Lower lobe of right lung (tissue), 2 donors: ENCODE measurements at regions not wholly inside any gene's neighbourhood (a gene's known extent, or its start where the extent isn't known, plus 50 kb on each side); places are given as distances from the start of the nearest gene placed in this dataset.

Source experiments
- ATAC-seq, 2 donors: fragments of 200-7000 bp; cut with Tn5 transposase; one replicate each; pipeline ENCODE4 v1.9.1; 2020 to 2022; ENCODE audit warnings: mild to moderate bottlenecking in 2 of 2, moderate library complexity in 2 of 2
- DNase-seq: peaks from one replicate; pipeline ENCODE4 v3.0.0-alpha.2; 2020
- H3K27ac ChIP-seq: fragments of 200-600 bp; one replicate; pipeline ENCODE4 v1.8.0; 2022
- H3K27me3 ChIP-seq: fragments of 200-600 bp; one replicate; pipeline ENCODE4 v1.8.0; 2022; ENCODE audit warnings: low read depth
- H3K36me3 ChIP-seq: fragments of 200-600 bp; one replicate; pipeline ENCODE4 v1.8.0; 2022; ENCODE audit warnings: mild to moderate bottlenecking
- H3K4me1 ChIP-seq: fragments of 200-600 bp; one replicate; pipeline ENCODE4 v1.8.0; 2022
- H3K4me3 ChIP-seq: fragments of 200-600 bp; one replicate; pipeline ENCODE4 v1.8.0; 2022; ENCODE audit warnings: mild to moderate bottlenecking
- H3K9me3 ChIP-seq: fragments of 200-600 bp; one replicate; pipeline ENCODE4 v1.8.0; 2022
- CTCF ChIP-seq: fragments of 200-600 bp; IDR thresholded peaks from one replicate; pipeline ENCODE4 v1.8.0; 2022; ENCODE audit warnings: antibody characterized with exemption, mild to moderate bottlenecking
- intact Hi-C: fragments of 100-400 bp; cut with DNase I; formaldehyde crosslinking; loops from one replicate; pipeline ENCODE4 v1.11.0; 2022
- donor health status: DM: no; HTN: yes; CAD: no; lungs with severe emphysema.

GRCh38 chr2:78532762-78533379, 492.6 kb upstream of the REG3G start:
- no peaks in the 10 kb centered on the region for H3K36me3 ChIP-seq
- no peaks in the 10 kb centered on the region for H3K27me3 ChIP-seq
- no peaks in the 10 kb centered on the region for H3K4me1 ChIP-seq
- TF ChIP-seq CTCF = no peak
- H3K27ac ChIP-seq = no peak overlapping the region
- no peak for DNase-seq
- no peak overlapping the region for H3K4me3 ChIP-seq
- intact Hi-C loops = no loop called here
- no peaks in the 10 kb centered on the region for H3K9me3 ChIP-seq
- no peak for ATAC-seq

- Histone ChIP-seq H3K9me3 (no peaks in the 10 kb centered on the region), H3K4me1 (no peaks in the 10 kb centered on the region), H3K4me3 (no peak overlapping the region), H3K27me3 (no peaks in the 10 kb centered on the region), H3K27ac (no peak overlapping the region), H3K36me3 (no peaks in the 10 kb centered on the region)
- DNase-seq = no peak
- ATAC-seq = no peak
- intact Hi-C loops = no loop called here
- no peak for TF ChIP-seq CTCF
Observed at GRCh38 chr2:78535395-78535794, 490.1 kb upstream of the REG3G start.

GRCh38 chr2:78538322-78538721, 487.2 kb upstream of the REG3G start:
- no peak for ATAC-seq
- Histone ChIP-seq H3K4me3 (no peak overlapping the region), H3K9me3 (peaks cover 5% of the 10 kb centered on the region), H3K27ac (no peak overlapping the region), H3K36me3 (no peaks in the 10 kb centered on the region), H3K27me3 (no peaks in the 10 kb centered on the region), H3K4me1 (no peaks in the 10 kb centered on the region)
- no peak for DNase-seq
- no peak for TF ChIP-seq CTCF
- intact Hi-C loops = no loop called here

- no peak for ATAC-seq
Observed at GRCh38 chr2:78540255-78540654, 485.2 kb upstream of the REG3G start.

GRCh38 chr2:78541088-78541450, 484.4 kb upstream of the REG3G start:
- no peaks in the 10 kb centered on the region for H3K36me3 ChIP-seq
- no peak overlapping the region for H3K27ac ChIP-seq
- no peak for TF ChIP-seq CTCF
- peaks cover 5% of the 10 kb centered on the region for H3K9me3 ChIP-seq
- H3K27me3 ChIP-seq = no peaks in the 10 kb centered on the region
- no peaks in the 10 kb centered on the region for H3K4me1 ChIP-seq
- no peak overlapping the region for H3K4me3 ChIP-seq
- intact Hi-C loops = no loop called here
- no peak for ATAC-seq
- DNase-seq = no peak

More at GRCh38 chr2:78540255-78540654, 485.2 kb upstream of the REG3G start:
- intact Hi-C loops = no loop called here
- Histone ChIP-seq H3K9me3 (peaks cover 5% of the 10 kb centered on the region), H3K27ac (no peak overlapping the region), H3K4me3 (no peak overlapping the region), H3K27me3 (no peaks in the 10 kb centered on the region), H3K4me1 (no peaks in the 10 kb centered on the region), H3K36me3 (no peaks in the 10 kb centered on the region)
- no peak for TF ChIP-seq CTCF
- no peak for DNase-seq
